Activated CD8-positive, alpha-beta T cell treated with anti-CD3 and anti-CD28 coated beads for 36 hours (primary cell): ENCODE measurements at regions not wholly inside any gene's neighbourhood (a gene's known extent, or its start where the extent isn't known, plus 50 kb on each side); places are given as distances from the start of the nearest gene placed in this dataset.

Experiments used
- ATAC-seq: fragments of 200-7000 bp; cut with Tn5 transposase; one replicate; pipeline ENCODE4 v1.10.0; 2021; ENCODE audit warnings: mild to moderate bottlenecking, moderate library complexity
- CTCF ChIA-PET: fragments of 350-600 bp; sonication (Branson Sonifier 250); formaldehyde crosslinking; loops from one replicate; lab custom pipeline; 2021; ENCODE audit warnings: antibody characterized with exemption; lab: Charles Lee
- POLR2A ChIA-PET: fragments of 350-600 bp; sonication (Branson Sonifier 250); formaldehyde crosslinking; loops from one replicate; lab custom pipeline; 2021; ENCODE audit warnings: antibody characterized with exemption; lab: Charles Lee
- DNase-seq: peaks from one replicate; pipeline ENCODE4 v3.0.0-alpha.2; 2020
- H3K27ac Mint-ChIP-seq: one replicate; pipeline ENCODE4 v1.8.0; 2021; ENCODE audit warnings: mild to moderate bottlenecking, mixed read lengths
- H3K27me3 Mint-ChIP-seq: one replicate; pipeline ENCODE4 v1.8.0; 2021; ENCODE audit warnings: mixed read lengths
- H3K36me3 Mint-ChIP-seq: one replicate; pipeline ENCODE4 v1.8.0; 2021; ENCODE audit warnings: low read depth, mixed read lengths
- H3K4me1 Mint-ChIP-seq: one replicate; pipeline ENCODE4 v1.8.0; 2021; ENCODE audit warnings: low read depth, mixed read lengths
- H3K4me3 Mint-ChIP-seq: one replicate; pipeline ENCODE4 v1.8.0; 2021; ENCODE audit warnings: mild to moderate bottlenecking, moderate library complexity, mixed read lengths
- H3K9me3 Mint-ChIP-seq: one replicate; pipeline ENCODE4 v1.8.0; 2021; ENCODE audit warnings: mixed read lengths
- intact Hi-C: fragments of 100-400 bp; cut with micrococcal nuclease; formaldehyde crosslinking; loops from one replicate; pipeline ENCODE4 v1.10.0; 2022
- TF ChIP-seq, protein P1 (sequence below): fragments of 200-600 bp; IDR thresholded peaks from one replicate; pipeline ENCODE4 v1.8.0; 2022; ENCODE audit warnings: antibody characterized with exemption, mild to moderate bottlenecking

DNA sequence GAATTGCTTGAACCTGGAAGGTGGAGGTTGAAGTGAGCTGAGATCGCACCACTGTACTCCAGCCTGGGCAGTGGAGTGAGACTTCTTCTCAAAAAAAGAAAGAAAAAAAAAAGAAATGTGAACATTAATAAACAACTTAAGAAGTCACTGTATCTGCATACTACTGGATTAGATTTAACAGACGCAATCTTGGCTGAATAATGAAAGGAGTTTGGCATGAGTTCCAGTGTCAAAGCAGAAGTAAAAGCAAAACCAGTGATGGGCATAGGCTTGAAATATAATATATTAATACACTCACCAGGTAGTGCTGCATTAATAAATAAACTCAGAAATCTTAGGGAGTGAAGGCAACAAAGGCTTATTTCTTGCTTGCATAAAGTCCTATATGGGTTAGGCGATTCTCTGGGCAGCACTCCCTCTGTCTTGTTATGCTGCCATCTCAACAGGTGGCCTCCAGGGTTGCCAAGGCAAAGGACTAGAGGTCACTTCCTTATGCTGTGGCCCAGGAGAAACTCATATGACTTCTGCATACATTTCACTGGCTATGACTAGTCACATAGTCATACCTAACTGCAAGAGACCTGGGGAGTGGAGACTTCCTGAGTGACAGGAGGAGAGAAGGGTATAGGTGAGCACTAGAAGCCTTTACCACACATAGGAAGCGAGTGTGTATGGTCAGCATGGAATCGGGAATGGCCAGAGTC, 296.2 kb upstream of the SPRED2 start:
- ATAC-seq = no peak
- no peaks in the 10 kb centered on the region for H3K27me3 Mint-ChIP-seq
- TF ChIP-seq, protein P1, sequence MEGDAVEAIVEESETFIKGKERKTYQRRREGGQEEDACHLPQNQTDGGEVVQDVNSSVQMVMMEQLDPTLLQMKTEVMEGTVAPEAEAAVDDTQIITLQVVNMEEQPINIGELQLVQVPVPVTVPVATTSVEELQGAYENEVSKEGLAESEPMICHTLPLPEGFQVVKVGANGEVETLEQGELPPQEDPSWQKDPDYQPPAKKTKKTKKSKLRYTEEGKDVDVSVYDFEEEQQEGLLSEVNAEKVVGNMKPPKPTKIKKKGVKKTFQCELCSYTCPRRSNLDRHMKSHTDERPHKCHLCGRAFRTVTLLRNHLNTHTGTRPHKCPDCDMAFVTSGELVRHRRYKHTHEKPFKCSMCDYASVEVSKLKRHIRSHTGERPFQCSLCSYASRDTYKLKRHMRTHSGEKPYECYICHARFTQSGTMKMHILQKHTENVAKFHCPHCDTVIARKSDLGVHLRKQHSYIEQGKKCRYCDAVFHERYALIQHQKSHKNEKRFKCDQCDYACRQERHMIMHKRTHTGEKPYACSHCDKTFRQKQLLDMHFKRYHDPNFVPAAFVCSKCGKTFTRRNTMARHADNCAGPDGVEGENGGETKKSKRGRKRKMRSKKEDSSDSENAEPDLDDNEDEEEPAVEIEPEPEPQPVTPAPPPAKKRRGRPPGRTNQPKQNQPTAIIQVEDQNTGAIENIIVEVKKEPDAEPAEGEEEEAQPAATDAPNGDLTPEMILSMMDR = no peak
- H3K36me3 Mint-ChIP-seq = no peaks in the 10 kb centered on the region
- H3K27ac Mint-ChIP-seq = no peak overlapping the region
- H3K4me1 Mint-ChIP-seq = no peaks in the 10 kb centered on the region
- ChIA-PET POLR2A (no interaction called here), CTCF (no interaction called here)
- H3K9me3 Mint-ChIP-seq = peaks cover 4% of the 10 kb centered on the region
- intact Hi-C loops = no loop called here
- H3K4me3 Mint-ChIP-seq = no peak overlapping the region
- no peak for DNase-seq

DNA sequence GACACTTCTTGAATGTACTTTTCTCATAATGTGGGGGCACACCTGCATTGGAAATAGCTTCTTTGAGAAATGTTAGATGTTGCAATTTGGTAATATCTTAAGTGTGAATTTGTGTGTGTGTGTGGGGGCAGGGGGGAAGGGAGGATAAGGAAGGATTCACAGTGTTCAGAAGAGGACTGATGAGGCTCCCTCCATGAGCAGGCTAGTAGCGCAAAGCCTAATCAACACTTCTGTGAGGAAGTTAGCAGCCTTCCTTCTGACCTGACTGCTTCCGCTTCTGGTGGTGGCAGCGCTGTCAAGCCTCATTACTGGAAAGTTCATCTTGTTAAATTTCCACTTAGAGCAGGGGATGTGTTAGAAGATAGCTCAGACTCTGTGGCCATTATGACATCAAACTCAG, 295.4 kb upstream of the SPRED2 start:
- DNase-seq (no peak), ATAC-seq (no peak)
- Mint-ChIP-seq H3K4me1 (no peaks in the 10 kb centered on the region), H3K27ac (no peak overlapping the region), H3K27me3 (no peaks in the 10 kb centered on the region), H3K36me3 (no peaks in the 10 kb centered on the region), H3K4me3 (no peak overlapping the region), H3K9me3 (peaks cover 4% of the 10 kb centered on the region)
- TF ChIP-seq, protein P1 = no peak
- intact Hi-C loops = no loop called here
- CTCF ChIA-PET = no interaction called here
- POLR2A ChIA-PET = no interaction called here

DNA sequence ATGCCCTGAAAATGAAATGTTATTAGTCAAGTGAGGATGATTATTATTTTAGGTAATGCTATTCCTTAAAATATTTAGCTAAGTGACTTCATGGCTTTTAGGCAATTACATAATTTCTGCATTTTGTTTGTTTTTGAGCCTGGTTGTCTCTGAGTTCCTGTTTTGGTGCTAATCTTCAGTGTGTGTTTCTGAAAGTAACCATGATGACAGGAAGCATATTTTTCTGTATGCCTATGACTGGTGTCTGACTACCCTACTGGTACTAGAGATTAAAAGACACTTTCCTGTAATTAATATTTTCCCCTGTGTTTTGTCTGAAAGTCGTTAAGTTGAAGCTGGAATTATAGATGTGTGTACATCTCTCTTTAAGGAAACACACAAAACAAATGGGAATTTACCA, 295.0 kb upstream of the SPRED2 start:
- ChIA-PET POLR2A (no interaction called here), CTCF (no interaction called here)
- Mint-ChIP-seq H3K4me3 (no peak overlapping the region), H3K36me3 (no peaks in the 10 kb centered on the region), H3K4me1 (no peaks in the 10 kb centered on the region), H3K9me3 (peaks cover 4% of the 10 kb centered on the region), H3K27me3 (no peaks in the 10 kb centered on the region), H3K27ac (no peak overlapping the region)
- ATAC-seq (no peak), DNase-seq (no peak)
- TF ChIP-seq, protein P1 = no peak
- intact Hi-C loops = no loop called here

DNA sequence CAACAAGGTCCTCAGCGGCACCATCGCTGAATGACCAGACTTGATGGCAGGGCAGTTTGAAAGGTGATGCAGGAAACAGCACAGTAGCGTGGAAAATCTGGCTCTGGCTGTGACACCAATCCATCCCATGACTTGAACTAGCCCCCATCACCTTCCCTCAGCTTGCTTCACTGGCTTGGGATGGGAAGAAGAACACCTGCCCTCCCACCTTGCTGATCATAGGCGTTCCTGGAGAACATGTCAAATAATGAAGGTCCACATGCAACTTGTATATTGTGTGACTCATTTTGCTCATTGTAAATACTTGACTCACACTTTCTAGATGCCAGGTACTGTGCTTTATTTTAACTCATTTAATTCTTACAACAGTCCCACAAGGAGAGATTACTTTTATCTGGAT, 292.4 kb upstream of the SPRED2 start:
- intact Hi-C loops = no loop called here
- TF ChIP-seq, protein P1 = no peak
- Mint-ChIP-seq H3K4me1 (no peaks in the 10 kb centered on the region), H3K4me3 (no peak overlapping the region), H3K36me3 (no peaks in the 10 kb centered on the region), H3K9me3 (peaks cover 4% of the 10 kb centered on the region), H3K27me3 (peaks cover 4% of the 10 kb centered on the region), H3K27ac (no peak overlapping the region)
- CTCF ChIA-PET = no interaction called here
- ATAC-seq (no peak), DNase-seq (no peak)
- POLR2A ChIA-PET = interaction anchor here (0.6 kb wide), 1 partner anchor 1943 kb away, joined by 3 read pairs; no protein-coding TSS in a partner anchor

DNA sequence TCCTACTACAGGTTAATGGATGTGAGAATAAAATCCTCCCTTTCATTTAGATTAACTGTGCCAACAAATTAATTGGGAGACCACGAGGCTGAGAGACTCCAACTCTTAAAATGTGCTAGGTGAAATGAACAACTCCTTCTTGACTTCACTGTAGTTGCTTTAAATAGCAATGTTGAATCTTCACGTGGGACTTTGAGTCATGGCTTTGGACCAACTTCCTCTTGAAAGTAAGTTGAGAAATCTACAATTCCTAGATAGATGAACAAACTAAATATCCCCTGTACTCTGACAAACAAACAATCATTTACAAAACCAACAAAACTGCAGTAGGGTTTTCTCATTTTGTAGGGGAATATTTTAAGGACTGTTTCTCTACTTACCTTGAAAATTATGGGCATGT, 291.9 kb upstream of the SPRED2 start:
- no peak for DNase-seq
- H3K27ac Mint-ChIP-seq = no peak overlapping the region
- H3K4me1 Mint-ChIP-seq = no peaks in the 10 kb centered on the region
- ChIA-PET CTCF (no interaction called here), POLR2A (interaction anchor here (0.6 to 1.1 kb wide), 2 partner anchors 21 to 1943 kb away, joined by 3 read pairs; no protein-coding TSS in a partner anchor)
- intact Hi-C loops = no loop called here
- no peaks in the 10 kb centered on the region for H3K36me3 Mint-ChIP-seq
- H3K27me3 Mint-ChIP-seq = peaks cover 4% of the 10 kb centered on the region
- H3K4me3 Mint-ChIP-seq = no peak overlapping the region
- TF ChIP-seq, protein P1 = no peak
- H3K9me3 Mint-ChIP-seq = peaks cover 4% of the 10 kb centered on the region
- ATAC-seq = no peak
